ENCODE measurements at regions not wholly inside any gene's neighbourhood (a gene's known extent, or its start where the extent isn't known, plus 50 kb on each side); places are given as distances from the start of the nearest gene placed in this dataset.
"Not testable (repeated sequence)": the region's sequence is repeated elsewhere in the genome, so short reads cannot be mapped to it uniquely, and the experiment has no call there.

DNA sequence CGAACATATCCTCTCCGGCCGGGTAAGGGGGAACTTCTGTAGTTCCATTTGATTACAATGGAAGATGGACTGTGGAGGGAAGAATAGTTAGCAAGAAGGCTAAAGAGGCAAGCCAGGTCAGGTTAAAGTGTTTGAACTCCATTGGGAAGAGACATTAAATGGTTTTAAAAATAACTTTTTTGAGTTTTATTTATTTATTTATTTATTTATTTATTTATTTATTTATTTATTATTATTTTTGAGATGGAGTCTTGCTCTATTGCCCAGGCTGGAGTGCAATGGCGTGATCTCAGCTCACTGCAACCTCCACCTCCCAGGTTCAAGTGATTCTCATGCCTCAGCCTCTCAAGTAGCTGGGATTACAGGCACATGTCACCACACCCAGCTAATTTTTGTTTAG lies 441.9 kb downstream of the TOX3 start:
- TF ChIP-seq CTCF (IDR thresholded peaks at IDR 0.05); ZFX (IDR thresholded peaks at IDR 0.05; ENCODE audit: borderline replicate concordance): not testable (repeated sequence)
